GM12874 (cell line): ENCODE measurements at regions not wholly inside any gene's neighbourhood (a gene's known extent, or its start where the extent isn't known, plus 50 kb on each side); places are given as distances from the start of the nearest gene placed in this dataset.

Experiments used
- CTCF ChIP-seq: IDR thresholded peaks from 2 replicates; pipeline ENCODE4 v1.5.1; 2011; ENCODE audit warnings: low read depth, mild to moderate bottlenecking, control low read depth, low read length, moderate library complexity; ENCODE audit not compliant: insufficient read depth

GRCh38 chr18:78006006-78006773 lies 756.5 kb downstream of the GALR1 start:
- no peak for TF ChIP-seq CTCF

DNA sequence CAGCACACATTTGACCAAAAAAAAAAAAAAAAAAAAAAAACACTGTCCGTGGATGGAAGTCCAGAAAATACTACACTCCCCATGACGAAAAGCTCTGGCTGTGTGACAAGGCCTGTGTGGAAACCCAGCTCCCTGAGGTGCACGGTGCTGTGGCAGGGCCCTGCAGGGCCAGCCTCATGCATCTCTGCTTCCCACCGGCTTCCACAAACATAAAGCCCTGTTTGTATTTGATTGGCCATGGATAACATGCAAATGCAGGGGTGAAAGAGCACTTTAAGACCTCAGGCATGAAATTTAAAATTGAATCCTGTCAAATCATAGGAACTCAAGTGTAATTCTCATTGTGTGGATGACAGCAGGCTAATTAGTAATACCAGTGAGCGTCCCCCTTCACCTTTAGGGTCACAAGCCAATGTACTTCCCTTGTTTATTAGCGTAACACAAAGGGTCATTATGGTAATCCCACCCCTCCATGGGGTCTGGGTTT lies 757.2 kb downstream of the GALR1 start:
- TF ChIP-seq CTCF, result no peak

- no peak for TF ChIP-seq CTCF
These were observed 760.7 kb downstream of the GALR1 start for GRCh38 chr18:78010363-78010762.

- no peak for TF ChIP-seq CTCF
These were observed 768.2 kb downstream of the GALR1 start for GRCh38 chr18:78017869-78018268.

DNA sequence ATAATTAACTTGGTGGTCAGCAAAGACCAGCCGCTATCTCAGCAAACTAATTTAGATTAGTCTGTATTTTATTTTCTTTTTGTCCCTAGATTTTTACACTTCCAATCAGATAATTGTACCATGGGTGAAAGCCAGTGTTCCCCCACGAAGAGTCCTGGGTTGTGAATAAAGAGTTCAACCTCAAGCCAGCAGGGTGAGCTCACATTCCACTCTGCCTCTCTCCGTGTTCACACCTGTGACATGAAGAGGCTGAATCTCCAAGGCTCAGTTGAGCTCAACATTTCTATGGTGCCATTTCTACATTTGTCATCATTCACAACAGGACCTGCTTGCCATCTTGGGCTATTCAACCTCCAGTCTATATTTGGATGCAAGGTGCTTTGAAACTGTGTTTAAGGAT lies 771.5 kb downstream of the GALR1 start:
- TF ChIP-seq CTCF, result no peak

GRCh38 chr18:78031589-78031988 lies 781.9 kb downstream of the GALR1 start:
- no peak for TF ChIP-seq CTCF

GRCh38 chr18:78031991-78032390 lies 782.3 kb downstream of the GALR1 start:
- TF ChIP-seq CTCF, result no peak

GRCh38 chr18:78032574-78032973 lies 782.9 kb downstream of the GALR1 start:
- no peak for TF ChIP-seq CTCF
